ENCODE measurements at regions not wholly inside any gene's neighbourhood (a gene's known extent, or its start where the extent isn't known, plus 50 kb on each side); places are given as distances from the start of the nearest gene placed in this dataset.

DNA sequence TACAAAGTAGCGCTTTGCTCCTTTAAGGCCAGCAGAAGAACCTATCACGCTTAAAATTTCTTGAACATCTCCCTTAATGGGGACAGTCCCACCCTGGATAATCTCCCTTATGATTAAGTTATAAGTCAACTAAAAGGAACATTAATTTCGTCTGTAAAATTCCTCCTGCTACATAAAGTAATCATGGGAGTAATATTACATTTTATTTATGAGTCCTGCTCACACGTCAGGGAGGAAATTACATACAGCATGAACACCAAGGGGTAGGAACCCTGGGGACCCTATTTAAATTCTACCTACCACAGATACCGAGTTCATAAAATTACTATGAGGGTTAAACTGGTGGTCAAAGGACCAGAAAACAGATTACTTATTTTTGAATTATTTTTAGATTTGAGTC is 926.6 kb upstream of the MBL2 start:
- no peak for DNase-seq (ENCODE audit: low read depth)
- in situ Hi-C loops (cut with HindIII; ENCODE audit: low sequenced_read_pairs): no loop called here
- H3K4me3 ChIP-seq (ENCODE audit: low read depth, low read length): no peak overlapping the region
- no peak for TF ChIP-seq CTCF (IDR thresholded peaks at IDR 0.05; ENCODE audit: low read depth, low read length, missing control alignments)

GRCh38 chr10:53697038-53697437 is 924.5 kb upstream of the MBL2 start:
- DNase-seq (ENCODE audit: low read depth): no peak
- no peak overlapping the region for H3K4me3 ChIP-seq (ENCODE audit: low read depth, low read length)
- in situ Hi-C loops (cut with HindIII; ENCODE audit: low sequenced_read_pairs): no loop called here
- no peak for TF ChIP-seq CTCF (IDR thresholded peaks at IDR 0.05; ENCODE audit: low read depth, low read length, missing control alignments)

DNA sequence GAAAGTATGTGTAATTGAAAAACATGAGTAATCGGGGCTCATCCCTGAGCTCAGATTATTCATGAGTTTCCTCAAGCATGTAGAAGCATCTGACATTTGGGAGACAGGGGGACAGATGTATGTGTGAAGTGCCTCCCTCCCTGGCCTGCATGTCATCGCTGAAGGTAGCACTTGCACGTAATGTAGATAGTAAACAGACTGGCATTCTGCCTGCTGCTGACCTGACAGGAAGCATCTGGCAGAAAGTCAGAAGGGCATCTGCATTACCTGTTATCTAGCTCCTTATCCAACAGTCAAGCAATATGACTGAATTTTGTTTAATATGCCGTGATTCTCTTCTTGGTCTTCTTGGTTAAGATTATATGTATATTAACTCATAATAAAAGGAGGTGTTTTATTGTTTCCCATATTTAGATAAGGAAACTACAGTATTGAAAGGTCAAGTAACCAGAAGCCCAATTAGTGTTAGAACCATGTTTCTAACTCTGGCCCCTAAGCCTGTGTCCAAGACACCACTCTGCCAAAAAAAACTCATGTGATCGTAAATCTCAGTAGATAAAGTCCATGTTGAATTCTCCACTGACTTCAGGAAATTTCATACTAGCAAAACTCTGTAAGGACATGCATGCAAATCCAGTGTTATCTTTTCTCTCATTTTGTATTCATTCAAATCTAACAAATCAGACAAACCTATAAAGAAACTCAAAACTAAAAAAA is 918.1 kb upstream of the MBL2 start:
- no peak for DNase-seq (ENCODE audit: low read depth)
- no peak for TF ChIP-seq CTCF (IDR thresholded peaks at IDR 0.05; ENCODE audit: low read depth, low read length, missing control alignments)
- in situ Hi-C loops (cut with HindIII; ENCODE audit: low sequenced_read_pairs): no loop called here

GRCh38 chr10:53687800-53688199 is 915.2 kb upstream of the MBL2 start:
- H3K4me3 ChIP-seq (ENCODE audit: low read depth, low read length): no peak overlapping the region
- in situ Hi-C loops (cut with HindIII; ENCODE audit: low sequenced_read_pairs): no loop called here
- DNase-seq (ENCODE audit: low read depth): no peak
- no peak for TF ChIP-seq CTCF (IDR thresholded peaks at IDR 0.05; ENCODE audit: low read depth, low read length, missing control alignments)

More for the DNA sequence above, 918.1 kb upstream of the MBL2 start:
- no peak overlapping the region for H3K4me3 ChIP-seq (ENCODE audit: low read depth, low read length)

GRCh38 chr10:53682885-53683284 is 910.3 kb upstream of the MBL2 start:
- no peak for DNase-seq (ENCODE audit: low read depth)
- TF ChIP-seq CTCF (IDR thresholded peaks at IDR 0.05; ENCODE audit: low read depth, low read length, missing control alignments): no peak
- in situ Hi-C loops (cut with HindIII; ENCODE audit: low sequenced_read_pairs): no loop called here
- H3K4me3 ChIP-seq (ENCODE audit: low read depth, low read length): no peak overlapping the region

GRCh38 chr10:53682458-53682857 is 909.9 kb upstream of the MBL2 start:
- no peak for DNase-seq (ENCODE audit: low read depth)
- no peak for TF ChIP-seq CTCF (IDR thresholded peaks at IDR 0.05; ENCODE audit: low read depth, low read length, missing control alignments)
- in situ Hi-C loops (cut with HindIII; ENCODE audit: low sequenced_read_pairs): no loop called here
- H3K4me3 ChIP-seq (ENCODE audit: low read depth, low read length): no peak overlapping the region

Data from astrocyte of the cerebellum (primary cell).